ENCODE measurements at regions not wholly inside any gene's neighbourhood (a gene's known extent, or its start where the extent isn't known, plus 50 kb on each side); places are given as distances from the start of the nearest gene placed in this dataset.
"Not testable (repeated sequence)": the region's sequence is repeated elsewhere in the genome, so short reads cannot be mapped to it uniquely, and the experiment has no call there.

DNA sequence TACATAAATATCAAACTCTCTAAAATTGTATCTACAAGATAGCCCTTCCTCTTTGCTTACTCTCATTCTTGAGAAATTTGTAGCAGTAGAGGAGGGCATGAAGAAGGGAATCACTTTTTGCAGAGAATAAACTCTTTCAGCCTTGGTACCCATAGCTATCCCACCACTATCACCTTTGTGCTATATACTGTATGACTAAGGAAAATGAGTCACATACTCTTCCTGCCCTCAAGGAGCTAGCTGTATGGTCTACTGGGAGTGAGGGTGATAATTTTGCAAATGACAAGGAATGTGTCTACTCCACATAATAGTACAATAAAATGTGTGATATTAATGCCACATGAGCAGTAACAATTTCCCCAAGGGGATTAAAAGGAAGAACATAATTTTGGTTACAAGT is 184.6 kb upstream of the WSB1 start:
- TF ChIP-seq CTCF (conservative IDR thresholded peaks at IDR 0.05) = no peak
- TF ChIP-seq ZFX (IDR thresholded peaks at IDR 0.05) = no peak
- H3K27ac ChIP-seq = no peak overlapping the region

DNA sequence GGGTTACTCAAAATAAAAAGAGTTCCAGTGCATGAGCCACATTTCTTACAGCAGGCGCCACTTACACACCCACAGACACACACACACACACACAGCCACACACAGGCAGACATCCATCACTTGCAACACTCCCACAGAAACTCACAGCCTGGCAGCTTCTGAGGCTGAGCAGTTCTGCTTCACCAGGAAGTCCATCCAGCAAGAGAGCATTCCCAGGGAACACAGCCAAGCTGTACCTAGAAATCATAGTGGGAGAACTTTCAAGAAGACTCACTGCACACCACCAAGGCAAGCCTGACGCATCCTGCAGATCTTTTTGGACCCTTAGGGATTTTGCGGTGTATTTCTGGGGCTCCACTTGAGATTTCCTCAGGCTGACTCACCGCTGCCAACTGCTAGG is 140.9 kb upstream of the WSB1 start:
- H3K27ac ChIP-seq = no peak overlapping the region
- no peak for TF ChIP-seq ZFX (IDR thresholded peaks at IDR 0.05)
- no peak for TF ChIP-seq CTCF (conservative IDR thresholded peaks at IDR 0.05)

DNA sequence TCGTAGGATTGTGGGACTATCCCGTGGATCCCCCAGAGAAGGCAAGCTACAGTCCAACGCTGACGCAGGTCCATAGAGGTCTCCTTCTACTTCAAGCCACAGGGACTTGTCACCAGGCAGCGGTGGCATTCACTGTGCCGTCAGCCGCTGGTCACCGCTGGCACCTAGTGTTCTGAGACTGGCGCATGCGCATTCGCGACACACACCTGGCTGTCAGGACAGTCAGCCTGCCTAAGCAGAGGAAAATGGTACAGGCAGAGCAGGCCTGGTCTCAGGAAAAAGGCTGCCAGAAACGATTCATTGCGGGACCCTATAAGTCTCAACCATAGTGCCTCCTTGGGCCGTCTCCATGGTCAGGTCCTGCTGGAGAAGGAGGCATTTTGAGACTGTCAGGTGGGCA is 138.0 kb upstream of the WSB1 start:
- TF ChIP-seq ZFX (IDR thresholded peaks at IDR 0.05) = no peak
- TF ChIP-seq CTCF (conservative IDR thresholded peaks at IDR 0.05) = no peak
- H3K27ac ChIP-seq = no peak overlapping the region

DNA sequence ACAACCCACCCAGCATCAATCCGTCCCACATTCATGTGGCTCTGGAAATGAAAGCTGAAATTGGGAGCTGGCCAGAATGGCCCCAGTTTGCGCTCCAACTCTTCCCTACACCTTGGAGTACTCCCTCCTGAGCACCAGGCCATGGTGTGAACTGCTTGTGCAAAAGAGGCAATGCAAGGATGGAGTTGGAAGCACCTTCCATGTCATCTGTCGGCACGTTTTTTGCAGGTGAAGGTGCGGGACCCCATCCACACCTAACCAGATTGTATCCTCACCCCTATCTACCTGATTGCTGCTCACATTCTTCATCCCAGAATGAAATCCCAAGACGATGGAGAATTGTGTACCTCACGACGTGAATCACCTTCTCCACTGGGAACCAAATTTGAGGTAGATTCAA is 136.6 kb upstream of the WSB1 start:
- no peak for TF ChIP-seq ZFX (IDR thresholded peaks at IDR 0.05)
- no peak for TF ChIP-seq CTCF (conservative IDR thresholded peaks at IDR 0.05)
- H3K27ac ChIP-seq = no peak overlapping the region

DNA sequence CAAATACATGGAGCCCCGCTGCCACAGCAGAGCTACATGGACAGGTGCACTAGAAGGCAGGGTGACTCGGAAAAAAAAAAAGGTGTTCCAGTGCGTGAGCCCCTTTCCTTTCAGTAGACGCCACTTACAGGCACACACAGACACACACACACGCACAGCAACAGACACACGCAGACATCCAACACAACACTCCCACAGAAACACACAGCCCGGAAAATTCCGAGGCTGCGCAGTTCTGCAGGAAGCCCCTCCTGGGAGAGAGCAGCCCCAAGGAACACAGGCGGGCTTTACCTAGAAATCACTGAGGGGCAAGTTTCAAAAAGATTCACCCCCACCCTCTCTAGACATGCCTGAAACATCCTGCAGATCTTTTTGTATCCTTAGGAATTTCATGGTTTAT is 136.0 kb upstream of the WSB1 start:
- H3K27ac ChIP-seq = no peak overlapping the region
- TF ChIP-seq CTCF (conservative IDR thresholded peaks at IDR 0.05) (no peak), ZFX (IDR thresholded peaks at IDR 0.05) (no peak)

GRCh38 chr17:27158382-27158781 is 135.5 kb upstream of the WSB1 start:
- no peak for TF ChIP-seq CTCF (conservative IDR thresholded peaks at IDR 0.05)
- TF ChIP-seq ZFX (IDR thresholded peaks at IDR 0.05) = no peak
- no peak overlapping the region for H3K27ac ChIP-seq

DNA sequence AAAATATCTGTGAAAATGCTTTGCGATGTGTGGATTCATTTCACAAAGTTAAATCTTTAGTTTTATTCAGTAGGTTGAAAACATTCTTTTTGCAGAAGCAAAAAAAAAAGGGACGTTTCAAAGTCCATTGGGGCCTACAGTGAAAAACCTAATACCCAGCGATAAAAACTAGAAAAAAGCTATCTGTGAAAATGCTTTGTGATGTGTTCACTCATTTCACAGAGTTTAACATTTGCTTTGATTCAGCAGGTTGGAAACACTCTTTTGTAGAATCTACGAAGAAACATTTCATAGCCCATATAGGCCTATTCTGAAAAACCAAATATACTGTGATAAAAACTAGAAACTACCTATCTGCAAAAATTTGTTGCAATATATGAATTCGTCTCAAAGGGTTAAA is 113.6 kb upstream of the WSB1 start:
- no peak for TF ChIP-seq CTCF (conservative IDR thresholded peaks at IDR 0.05)
- no peak for TF ChIP-seq ZFX (IDR thresholded peaks at IDR 0.05)

DNA sequence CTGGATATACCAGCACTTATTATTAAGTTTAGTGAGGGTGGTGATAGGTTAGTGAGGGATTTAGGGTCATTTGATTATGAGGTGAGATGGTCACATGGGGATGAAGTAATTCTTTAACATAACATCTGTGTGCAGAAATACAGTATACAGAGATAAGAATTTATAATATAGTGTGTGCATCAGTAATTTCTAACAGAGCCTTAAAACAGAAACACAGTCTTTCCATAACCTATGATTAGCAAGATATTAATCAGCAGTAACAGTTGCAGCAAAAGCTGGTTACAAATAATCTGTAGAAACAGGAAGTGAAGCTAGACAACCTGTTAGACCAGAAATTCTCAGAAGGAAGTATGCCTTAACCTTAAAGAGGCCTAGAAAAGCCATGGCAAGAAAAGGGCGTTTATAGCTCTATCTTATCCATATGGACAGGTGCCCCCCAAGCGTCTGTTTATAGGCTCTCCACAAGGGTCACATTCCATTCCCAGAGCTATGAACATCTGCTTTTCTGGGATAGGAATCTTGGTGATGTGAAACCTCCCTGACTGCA is 112.5 kb upstream of the WSB1 start:
- not testable (repeated sequence) for H3K27ac ChIP-seq

More for the DNA sequence above, 113.6 kb upstream of the WSB1 start:
- no peak overlapping the region for H3K27ac ChIP-seq

All from C4-2B (cell line).